ENCODE measurements at regions not wholly inside any gene's neighbourhood (a gene's known extent, or its start where the extent isn't known, plus 50 kb on each side); places are given as distances from the start of the nearest gene placed in this dataset.

- no peak overlapping the region for H3K4me3 ChIP-seq
- no peaks in the 10 kb centered on the region for H3K4me1 ChIP-seq
- no peaks in the 10 kb centered on the region for H3K36me3 ChIP-seq
- H3K9me3 ChIP-seq, result no peaks in the 10 kb centered on the region
- WGBS, 2 donors (ENCODE audit: low coverage in 1 of 2), result 83 to 86% methylated on average over 1 to 2 of the region's 3 CpGs
- ATAC-seq, result no peak
- TF ChIP-seq POLR2AphosphoS5 (IDR thresholded peaks at IDR 0.05), result no peak
- TF ChIP-seq EP300 (IDR thresholded peaks at IDR 0.05), result no peak
- TF ChIP-seq POLR2A (IDR thresholded peaks at IDR 0.05), result no peak
- no peak for TF ChIP-seq CTCF (IDR thresholded peaks at IDR 0.05)
- H3K27ac ChIP-seq, result no peak overlapping the region
- no peaks in the 10 kb centered on the region for H3K27me3 ChIP-seq
Observed at GRCh38 chr9:89765211-89765946, 160.6 kb downstream of the GADD45G start.

GRCh38 chr9:89766991-89767390 is 162.2 kb downstream of the GADD45G start:
- no peaks in the 10 kb centered on the region for H3K9me3 ChIP-seq
- no peak for ATAC-seq
- H3K4me3 ChIP-seq, result no peak overlapping the region
- no peaks in the 10 kb centered on the region for H3K36me3 ChIP-seq
- H3K27ac ChIP-seq, result no peak overlapping the region
- H3K4me1 ChIP-seq, result no peaks in the 10 kb centered on the region
- no peaks in the 10 kb centered on the region for H3K27me3 ChIP-seq
- TF ChIP-seq CTCF (IDR thresholded peaks at IDR 0.05) (no peak), POLR2A (IDR thresholded peaks at IDR 0.05) (no peak), EP300 (IDR thresholded peaks at IDR 0.05) (no peak), POLR2AphosphoS5 (IDR thresholded peaks at IDR 0.05) (no peak)

GRCh38 chr9:89768051-89768450 is 163.2 kb downstream of the GADD45G start:
- Histone ChIP-seq H3K4me3 (no peak overlapping the region), H3K27ac (no peak overlapping the region), H3K27me3 (no peaks in the 10 kb centered on the region), H3K9me3 (no peaks in the 10 kb centered on the region), H3K36me3 (no peaks in the 10 kb centered on the region), H3K4me1 (no peaks in the 10 kb centered on the region)
- no peak for ATAC-seq
- TF ChIP-seq EP300 (IDR thresholded peaks at IDR 0.05) (no peak), POLR2AphosphoS5 (IDR thresholded peaks at IDR 0.05) (no peak), CTCF (IDR thresholded peaks at IDR 0.05) (no peak), POLR2A (IDR thresholded peaks at IDR 0.05) (no peak)
- 51 to 69% methylated on average over 3 to 4 of the region's 4 CpGs for WGBS, 2 donors (ENCODE audit: low coverage in 1 of 2)

GRCh38 chr9:89768650-89769071 is 163.8 kb downstream of the GADD45G start:
- no peaks in the 10 kb centered on the region for H3K4me1 ChIP-seq
- 61 to 67% methylated on average over 4 to 7 of the region's 7 CpGs for WGBS, 2 donors (ENCODE audit: low coverage in 1 of 2)
- no peaks in the 10 kb centered on the region for H3K27me3 ChIP-seq
- no peaks in the 10 kb centered on the region for H3K9me3 ChIP-seq
- no peak overlapping the region for H3K4me3 ChIP-seq
- ATAC-seq, result no peak
- no peaks in the 10 kb centered on the region for H3K36me3 ChIP-seq
- TF ChIP-seq POLR2AphosphoS5 (IDR thresholded peaks at IDR 0.05), result no peak
- TF ChIP-seq EP300 (IDR thresholded peaks at IDR 0.05), result no peak
- TF ChIP-seq CTCF (IDR thresholded peaks at IDR 0.05), result no peak
- no peak for TF ChIP-seq POLR2A (IDR thresholded peaks at IDR 0.05)
- no peak overlapping the region for H3K27ac ChIP-seq

GRCh38 chr9:89770531-89771174 is 165.8 kb downstream of the GADD45G start:
- TF ChIP-seq POLR2A (IDR thresholded peaks at IDR 0.05) (no peak), CTCF (IDR thresholded peaks at IDR 0.05) (no peak), POLR2AphosphoS5 (IDR thresholded peaks at IDR 0.05) (no peak), EP300 (IDR thresholded peaks at IDR 0.05) (no peak)
- Histone ChIP-seq H3K27ac (no peak overlapping the region), H3K4me1 (no peaks in the 10 kb centered on the region), H3K9me3 (no peaks in the 10 kb centered on the region), H3K27me3 (no peaks in the 10 kb centered on the region), H3K4me3 (no peak overlapping the region), H3K36me3 (no peaks in the 10 kb centered on the region)
- no peak for ATAC-seq
- 72 to 100% methylated on average over 2 to 3 of the region's 8 CpGs for WGBS, 2 donors (ENCODE audit: low coverage in 1 of 2)

All from gastroesophageal sphincter (tissue), 4 donors.